Caki2 (cell line): ENCODE measurements at regions not wholly inside any gene's neighbourhood (a gene's known extent, or its start where the extent isn't known, plus 50 kb on each side); places are given as distances from the start of the nearest gene placed in this dataset.

Source experiments
- DNase-seq: peaks from one replicate; pipeline ENCODE4 v3.0.0-alpha.2; 2015; ENCODE audit warnings: low read depth
- in situ Hi-C: cut with HindIII; loops from 2 replicates; pipeline ENCODE4 v1.10.0; 2016; ENCODE audit warnings: low sequenced_read_pairs, low pct_unique_long_range_greater_than_20kb, mixed read lengths

DNA sequence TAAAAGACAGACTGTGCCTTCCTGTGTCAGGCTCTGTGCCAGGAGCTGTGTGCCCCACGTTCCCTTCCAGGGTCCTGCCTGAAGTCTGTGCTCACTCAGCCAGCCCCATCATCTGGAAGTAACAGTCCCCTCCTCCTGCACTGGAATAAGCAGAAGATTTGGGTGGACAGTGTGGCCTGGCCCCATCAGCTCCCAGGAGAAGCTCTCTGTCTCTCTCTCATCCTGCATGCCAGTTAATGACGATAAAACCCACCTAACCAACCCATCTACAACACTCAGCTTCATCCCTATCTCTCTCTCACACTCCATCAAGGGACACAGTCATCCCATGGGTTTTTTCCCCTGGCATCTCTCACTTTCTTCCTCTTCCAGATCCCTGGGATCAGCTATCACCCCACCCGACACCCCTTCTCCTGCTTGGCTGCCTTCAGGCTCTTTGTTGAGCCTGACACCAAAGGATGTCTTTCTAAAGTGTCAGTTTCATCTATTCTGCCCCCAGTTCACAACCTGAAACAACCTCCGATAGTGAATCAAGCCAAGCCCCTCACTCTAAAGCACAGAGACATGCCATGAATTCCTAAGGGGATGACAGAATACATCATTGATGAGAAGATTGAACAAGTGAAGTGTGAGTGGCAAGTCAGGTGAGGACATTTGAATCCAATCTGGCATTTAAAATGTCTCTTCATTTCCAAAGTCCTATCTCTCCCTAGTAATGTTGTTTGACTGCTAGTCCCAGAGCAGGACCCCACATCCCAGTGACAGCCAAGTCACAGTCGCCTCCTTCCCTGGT lies 91.4 kb upstream of the TOP3B start:
- in situ Hi-C loops: no loop called here
- DNase-seq: no peak

DNA sequence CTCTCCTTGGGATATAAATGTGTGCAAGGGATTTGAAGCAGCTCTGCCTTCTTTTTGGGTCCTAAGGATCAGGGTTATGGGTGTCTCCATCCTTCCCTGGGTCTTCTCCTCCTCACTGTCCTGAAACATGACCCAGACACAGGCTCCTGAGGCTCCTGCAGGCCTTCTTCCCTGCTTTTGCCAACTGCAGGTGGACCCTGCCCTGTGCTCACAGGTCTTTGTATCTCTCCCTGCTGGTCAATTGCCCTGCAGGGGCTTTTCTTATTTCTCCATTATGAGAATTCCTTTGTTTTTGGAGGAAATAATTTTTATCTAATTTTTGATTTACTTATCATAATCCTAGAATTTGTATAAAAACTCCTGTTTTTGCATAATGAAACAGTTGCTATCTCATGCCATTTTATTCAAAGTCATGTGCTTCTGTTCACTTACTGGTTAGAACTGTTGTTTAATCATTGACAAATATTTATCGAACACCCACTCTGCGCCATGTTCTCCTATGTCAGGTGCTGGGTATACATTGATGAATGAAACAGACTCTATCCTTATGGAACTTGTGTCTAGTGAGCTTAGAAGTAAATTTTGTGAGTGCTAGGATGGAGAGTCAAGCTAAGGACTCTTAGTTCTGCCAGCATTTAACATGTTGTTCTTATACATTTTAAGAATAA lies 89.7 kb upstream of the TOP3B start:
- no peak for DNase-seq
- in situ Hi-C loops: no loop called here

DNA sequence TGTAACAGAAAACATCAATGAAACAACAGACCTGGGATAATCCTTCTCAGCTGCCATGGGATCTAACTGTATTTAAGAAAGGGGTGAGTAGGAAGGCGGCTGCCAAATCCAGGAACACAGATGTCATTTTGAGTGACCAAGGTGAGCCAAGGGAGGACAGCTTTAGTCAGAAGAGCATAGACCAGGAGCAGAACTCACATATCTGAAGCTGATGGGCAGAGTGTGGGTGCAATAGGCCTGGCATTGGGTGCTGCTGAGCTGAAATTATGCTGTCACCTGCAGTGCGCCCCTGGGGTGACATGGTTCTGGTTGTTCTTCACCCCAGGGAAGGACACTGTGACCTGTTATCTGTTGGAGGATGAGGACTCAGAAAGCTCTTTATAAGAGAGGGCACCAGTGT lies 88.9 kb upstream of the TOP3B start:
- in situ Hi-C loops: no loop called here
- no peak for DNase-seq

DNA sequence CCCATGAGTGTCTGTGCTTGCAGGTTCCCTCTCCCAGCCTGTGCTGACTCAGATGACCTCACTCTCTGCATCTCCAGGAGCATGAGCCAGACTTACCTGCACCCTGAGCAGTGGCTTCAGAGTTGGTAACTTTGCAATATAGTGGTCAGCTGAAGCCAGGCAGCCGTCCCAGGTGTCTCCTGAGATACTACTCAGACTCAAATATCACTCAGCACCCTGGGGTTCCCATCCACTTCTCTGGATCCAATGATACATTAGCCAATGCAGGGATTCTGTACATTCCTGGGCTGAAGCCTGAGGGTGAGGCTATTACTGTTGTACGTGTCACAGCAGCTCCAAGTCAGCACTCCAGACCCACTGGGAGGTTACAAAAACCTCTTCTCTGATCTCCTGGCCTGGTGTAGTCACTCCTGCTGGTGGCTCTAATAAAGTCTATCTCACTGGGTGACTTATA lies 87.8 kb upstream of the TOP3B start:
- in situ Hi-C loops: no loop called here
- no peak for DNase-seq

DNA sequence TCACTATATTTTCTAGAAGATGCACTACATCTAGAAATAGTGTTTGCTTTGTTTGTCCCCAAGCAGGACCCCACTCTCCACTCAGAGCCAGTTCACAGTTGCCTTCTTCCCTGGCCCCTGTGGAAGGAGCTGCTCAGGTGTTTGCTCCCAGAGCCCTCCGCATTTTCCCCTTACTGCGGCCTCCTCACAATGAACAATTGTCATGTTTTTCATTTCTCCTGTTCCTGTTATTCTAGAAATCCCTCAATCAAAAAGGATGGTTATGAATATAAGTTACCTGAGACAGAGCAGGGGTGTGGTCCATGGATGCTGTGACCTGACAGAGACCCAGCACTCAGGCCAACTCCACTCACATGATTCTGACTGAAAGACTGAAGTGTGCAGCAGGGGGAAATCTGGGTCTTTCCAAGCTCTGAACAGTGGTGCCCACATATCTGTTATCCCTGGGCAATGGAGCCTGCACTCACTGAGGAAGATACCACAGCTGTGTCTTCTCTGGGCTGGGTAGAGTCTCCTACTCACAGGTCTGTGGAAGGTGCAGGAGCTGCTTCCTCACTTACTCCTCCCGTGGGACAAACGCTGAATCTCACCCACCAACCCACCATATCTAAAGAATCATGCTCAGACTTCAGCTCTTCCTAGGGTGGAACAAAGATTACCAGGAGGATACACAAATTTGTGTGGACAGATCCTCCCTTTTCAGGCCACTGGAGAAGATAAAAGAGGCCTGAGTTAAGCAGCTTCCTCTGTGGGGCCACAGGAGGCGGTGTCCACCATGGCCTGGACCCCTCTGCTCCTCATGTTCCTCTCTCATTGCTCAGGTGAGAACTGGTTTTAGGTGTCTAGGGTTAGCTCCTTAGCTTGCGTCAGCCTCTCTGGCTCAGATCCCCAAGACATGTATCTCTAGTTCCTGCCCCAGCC lies 87.1 kb upstream of the TOP3B start:
- in situ Hi-C loops: no loop called here
- DNase-seq: no peak

DNA sequence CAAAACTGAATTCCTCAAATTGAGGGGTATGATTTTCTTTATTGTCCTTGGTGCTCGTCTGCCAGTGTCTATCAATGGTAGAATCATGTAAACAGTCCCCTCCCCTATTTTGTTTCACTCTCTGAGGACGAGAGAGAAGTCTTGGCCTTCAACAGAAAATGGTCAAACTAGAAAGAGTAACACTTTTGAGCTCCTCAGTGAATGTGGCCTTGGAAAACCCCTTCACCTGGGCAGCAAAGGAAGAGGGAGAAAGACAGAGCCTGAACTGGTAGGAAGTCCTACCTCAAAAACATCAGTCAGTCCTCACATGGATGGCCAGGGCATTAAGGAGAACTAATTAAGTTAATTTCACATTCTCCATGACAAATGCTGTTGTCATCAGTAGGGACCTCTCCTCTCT lies 86.1 kb upstream of the TOP3B start:
- in situ Hi-C loops: no loop called here
- DNase-seq: no peak

DNA sequence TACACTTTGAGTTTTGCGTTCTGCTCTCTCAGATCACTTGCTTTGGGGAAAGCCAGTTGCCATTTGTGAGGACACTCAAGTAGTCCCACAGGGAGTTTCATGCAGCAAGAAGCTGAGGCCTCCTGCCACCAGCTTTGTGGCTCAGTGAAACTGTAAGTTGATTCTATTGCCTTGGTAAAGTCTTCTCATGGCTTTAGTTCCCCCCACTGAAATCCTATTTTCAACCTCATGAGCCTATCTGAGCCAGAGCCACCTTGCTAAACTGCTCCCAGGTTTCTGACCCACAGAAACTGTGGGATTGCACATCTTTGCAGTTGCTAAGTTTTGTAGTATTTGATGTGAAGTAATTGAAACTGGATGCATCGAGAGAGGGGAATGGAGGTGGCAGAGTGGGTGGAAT lies 85.4 kb upstream of the TOP3B start:
- DNase-seq: no peak
- in situ Hi-C loops: no loop called here

DNA sequence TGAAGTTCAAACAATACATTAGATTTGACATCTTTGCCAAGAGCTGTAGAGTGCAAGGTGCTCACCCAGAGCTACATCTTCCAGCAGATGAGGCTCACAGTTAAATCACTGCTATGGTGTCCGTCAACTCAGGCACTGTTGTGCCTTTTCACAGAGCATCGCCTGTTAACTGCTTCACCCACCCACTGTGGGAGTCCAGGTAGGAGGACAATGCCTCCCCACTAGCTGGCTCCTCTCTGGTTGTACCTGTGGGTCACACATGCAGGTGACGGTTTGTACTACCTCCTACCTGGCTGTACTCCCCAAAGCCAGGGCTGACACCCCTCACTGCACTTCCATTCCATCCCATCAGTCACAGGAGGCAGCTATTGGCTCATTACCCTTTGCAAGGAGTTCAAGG lies 84.6 kb upstream of the TOP3B start:
- in situ Hi-C loops: no loop called here
- DNase-seq: no peak

DNA sequence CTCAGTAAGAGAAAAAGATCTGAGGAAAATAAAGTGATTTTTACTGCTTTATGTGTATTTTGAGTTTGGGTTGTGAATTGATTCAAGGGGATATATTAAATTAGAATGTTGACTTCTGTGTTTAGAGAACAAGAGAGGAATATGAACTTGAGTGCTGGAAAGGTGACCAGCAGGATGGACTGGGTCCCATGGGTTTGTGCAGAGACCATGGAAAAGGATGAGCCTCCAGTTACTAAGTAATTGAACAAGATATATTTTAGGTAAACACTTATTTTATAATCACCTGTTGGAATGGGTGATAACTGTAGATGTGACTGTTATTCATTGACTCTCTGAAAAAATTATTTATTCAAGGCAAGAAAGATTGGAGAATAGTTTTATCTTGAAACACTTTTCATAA lies 82.0 kb upstream of the TOP3B start:
- DNase-seq: no peak
- in situ Hi-C loops: no loop called here

DNA sequence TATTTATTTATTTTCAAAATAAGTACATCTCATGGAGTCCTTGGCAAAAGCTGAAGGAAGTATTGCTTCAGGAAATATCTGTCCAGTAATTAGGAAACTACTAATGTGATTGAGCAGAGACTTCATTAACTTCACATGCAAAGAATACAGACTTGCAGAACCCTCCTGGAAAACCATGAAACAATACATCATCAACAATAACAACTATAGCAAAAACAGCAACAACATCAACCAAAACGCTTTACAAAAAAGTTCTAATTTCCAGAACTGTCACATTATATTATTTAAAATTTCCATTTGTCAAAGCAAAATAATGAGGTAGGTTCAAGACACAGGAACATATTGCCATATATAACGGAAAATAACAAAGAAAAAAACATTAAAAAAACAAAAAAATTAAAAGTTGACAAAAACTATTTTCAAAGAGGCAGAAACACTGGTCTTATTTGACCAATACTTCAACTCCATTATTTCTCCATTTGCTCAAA lies 79.8 kb upstream of the TOP3B start:
- in situ Hi-C loops: no loop called here
- no peak for DNase-seq

DNA sequence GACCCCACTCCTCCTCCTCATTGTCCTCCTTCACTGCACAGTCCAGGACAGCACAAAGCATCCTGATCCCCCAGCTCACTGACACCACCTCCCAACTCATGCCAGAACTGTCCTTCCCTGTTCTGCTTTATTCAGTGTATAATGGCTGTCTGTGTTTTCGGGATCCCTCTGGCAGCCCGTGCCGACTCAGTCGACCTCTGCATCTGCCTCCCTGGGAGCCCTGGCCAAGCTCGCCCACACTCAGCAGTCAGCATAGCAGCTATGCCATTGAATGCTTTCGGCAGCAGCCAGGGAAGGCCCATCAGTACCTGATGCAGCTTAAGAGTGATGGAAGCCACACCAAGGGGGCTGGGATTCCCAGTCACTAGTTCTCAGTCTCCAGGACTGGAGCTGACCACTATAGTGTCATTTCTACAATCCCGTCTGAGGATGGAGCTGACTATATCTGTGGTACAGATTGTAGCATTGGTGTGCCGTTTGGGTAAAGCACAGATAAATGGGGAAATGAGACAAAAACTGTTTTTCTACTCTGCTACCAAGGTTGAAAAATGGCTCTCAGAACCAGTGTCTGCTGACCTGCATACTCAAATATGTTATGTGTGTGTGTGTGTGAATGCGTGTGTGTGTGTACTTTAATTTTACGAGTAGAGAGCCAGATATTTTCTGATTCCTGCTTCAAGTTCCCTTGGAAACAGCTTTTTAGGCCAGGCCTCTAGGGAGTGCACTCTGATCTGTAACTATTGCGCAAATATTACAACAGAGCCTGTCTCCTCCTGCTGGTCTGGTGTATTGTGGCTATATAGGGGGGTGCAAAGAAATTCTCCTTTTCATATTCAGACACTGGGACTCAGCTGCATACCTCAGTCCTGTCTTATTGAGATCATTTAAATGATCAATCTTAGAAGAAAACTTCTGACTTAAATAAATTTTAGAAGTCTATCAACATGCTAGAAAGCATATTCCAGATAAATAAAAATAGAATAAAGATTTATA lies 78.8 kb upstream of the TOP3B start:
- DNase-seq: no peak
- in situ Hi-C loops: no loop called here

DNA sequence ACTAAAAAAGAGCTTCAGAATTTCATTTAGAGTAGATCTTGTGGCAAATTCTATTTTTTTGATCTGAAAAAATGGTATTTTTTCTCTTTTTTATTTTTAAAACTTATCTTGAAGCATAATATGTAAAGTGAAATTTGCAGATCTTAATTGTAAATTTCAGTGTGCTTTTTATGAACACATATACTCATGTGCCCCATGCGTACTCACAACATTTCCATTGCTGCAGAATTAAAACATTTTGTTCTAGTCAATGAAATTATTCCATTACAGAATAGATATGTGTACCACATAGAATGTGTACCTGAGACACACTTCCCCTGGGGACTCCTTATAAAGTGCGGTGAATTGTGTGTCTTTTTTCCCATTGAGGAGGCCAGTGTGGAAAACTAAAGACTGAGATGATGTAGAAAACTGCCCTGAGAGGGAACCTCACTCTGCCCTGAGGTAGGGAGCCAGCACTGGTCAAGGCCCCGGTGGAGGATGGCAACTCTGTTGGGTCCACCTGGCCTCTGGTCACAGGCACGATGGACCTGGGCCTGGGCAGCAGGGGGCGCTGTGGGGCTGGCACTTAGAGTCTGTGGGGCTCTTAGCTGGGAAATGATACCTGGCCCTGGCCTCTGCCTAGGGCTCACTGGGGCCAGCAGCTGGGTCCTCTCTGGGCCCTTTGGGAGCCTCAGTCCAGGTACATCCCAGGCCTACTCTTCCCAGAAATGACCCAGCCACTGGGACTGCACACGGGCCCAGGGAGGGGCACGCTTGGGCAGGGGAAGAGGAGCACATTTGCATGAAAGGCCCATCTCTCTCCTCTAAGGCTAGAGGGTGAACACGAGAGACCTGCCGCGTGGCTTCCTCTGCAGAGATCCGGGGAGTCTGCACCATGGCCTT lies 77.9 kb upstream of the TOP3B start:
- in situ Hi-C loops: no loop called here

DNA sequence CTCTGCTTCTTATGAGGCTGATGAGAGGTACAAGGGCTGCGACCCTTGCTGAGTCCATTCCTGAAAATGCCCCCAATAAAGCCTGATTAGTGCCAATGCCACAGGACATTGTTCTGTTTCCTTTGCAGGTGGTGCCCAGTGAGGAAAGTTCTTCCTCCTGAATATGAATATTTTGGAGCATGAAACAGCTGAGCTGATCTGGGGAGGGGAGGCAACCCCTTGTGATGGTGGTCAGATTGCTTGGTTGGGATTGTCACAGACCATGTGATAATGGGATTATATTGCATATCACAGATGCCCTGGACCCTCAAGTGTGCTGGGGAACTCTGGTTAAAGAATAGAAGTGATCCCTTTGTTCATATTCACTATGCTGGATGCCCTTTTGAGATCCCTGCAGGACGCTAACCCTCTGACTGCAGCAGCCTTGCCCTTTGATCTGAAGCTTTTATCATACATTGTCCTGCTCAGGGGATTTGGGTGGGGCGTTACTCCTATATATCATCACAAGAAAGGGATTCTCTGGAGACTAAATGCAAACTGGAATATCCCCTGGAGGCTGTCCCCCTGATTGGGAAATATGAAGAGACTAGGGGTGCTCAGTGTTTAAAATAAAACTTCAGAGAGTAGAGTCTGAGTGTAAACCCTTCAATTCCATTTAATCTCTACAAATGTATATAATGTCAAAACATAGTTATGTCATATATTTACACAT lies 76.9 kb upstream of the TOP3B start:
- DNase-seq: no peak
- in situ Hi-C loops: no loop called here

More for the DNA sequence above, 77.9 kb upstream of the TOP3B start:
- DNase-seq: peak; percentile 26

DNA sequence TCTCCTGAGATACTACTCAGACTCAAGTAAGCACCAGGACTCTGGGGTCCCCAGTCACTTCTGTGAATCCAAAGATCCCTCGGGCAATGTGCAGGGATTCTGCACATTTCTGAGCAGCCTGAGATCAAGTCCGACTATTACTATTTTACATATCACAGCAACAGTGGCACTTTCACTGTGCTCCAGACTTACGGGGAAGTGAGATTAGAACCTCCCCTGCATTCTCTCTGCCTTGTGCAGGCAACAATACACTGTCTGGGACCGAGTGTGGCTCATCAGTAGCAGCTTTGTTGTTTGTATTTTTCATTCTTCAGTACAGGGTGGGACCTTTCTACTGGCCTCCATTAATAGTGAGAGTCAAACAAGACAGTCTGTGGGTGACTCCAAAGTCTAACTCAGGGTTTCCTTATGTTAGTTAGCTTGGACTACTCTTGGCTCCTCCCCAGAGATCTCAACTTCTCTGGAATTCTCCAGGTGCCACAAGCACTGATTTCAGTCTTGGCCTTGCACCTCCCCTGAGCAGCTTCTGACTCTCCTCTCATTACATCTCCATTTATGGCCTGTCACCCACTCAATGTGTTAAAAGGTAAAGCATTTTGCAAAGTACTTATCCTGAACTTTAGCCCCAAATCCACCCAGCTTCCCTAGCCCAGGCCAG lies 76.2 kb upstream of the TOP3B start:
- in situ Hi-C loops: no loop called here
- no peak for DNase-seq

DNA sequence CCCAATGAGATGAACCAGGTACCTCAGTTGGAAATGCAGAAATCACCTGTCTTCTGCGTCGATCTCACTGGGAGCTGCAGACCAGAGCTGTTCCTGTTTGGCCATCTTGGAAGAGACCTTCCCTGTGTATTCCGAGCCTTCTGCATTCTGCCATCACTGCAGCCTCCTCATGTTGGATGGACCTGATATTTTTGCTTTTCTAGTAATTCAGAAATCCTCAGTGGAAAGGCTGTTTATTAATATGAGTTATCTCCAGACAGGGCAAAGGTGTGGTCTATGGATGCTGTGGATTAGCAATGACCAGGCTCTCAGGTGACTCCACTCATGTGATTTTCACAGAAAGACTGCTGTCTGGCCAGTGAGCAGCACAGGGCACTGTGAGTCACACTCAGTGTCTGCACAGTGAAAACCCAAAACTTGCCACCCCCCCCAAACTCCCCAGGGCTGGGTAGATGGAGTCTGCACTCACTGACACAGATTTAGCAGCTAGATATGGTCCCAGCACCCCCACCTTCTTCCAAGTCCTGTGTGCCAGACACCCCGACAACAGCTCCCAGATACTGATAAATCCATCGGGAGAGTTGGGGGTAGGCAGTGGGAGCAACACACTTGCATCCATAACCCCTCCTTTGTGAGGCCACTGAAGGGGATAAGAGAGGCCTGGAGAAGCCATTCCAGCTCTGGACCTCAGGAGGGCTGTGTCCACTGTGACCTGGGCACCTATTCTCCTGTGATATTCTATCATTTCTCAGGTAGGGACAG lies 75.2 kb upstream of the TOP3B start:
- no peak for DNase-seq
- in situ Hi-C loops: no loop called here
